Activated CD8-positive, alpha-beta T cell treated with anti-CD3 and anti-CD28 coated beads for 36 hours (primary cell): ENCODE measurements at regions not wholly inside any gene's neighbourhood (a gene's known extent, or its start where the extent isn't known, plus 50 kb on each side); places are given as distances from the start of the nearest gene placed in this dataset.
"Not testable (repeated sequence)": the region's sequence is repeated elsewhere in the genome, so short reads cannot be mapped to it uniquely, and the experiment has no call there.

ENCODE experiments used
- ATAC-seq: fragments of 200-7000 bp; cut with Tn5 transposase; one replicate; pipeline ENCODE4 v1.10.0; 2021; ENCODE audit warnings: mild to moderate bottlenecking, moderate library complexity
- CTCF ChIA-PET: fragments of 350-600 bp; sonication (Branson Sonifier 250); formaldehyde crosslinking; loops from one replicate; lab custom pipeline; 2021; ENCODE audit warnings: antibody characterized with exemption; lab: Charles Lee
- POLR2A ChIA-PET: fragments of 350-600 bp; sonication (Branson Sonifier 250); formaldehyde crosslinking; loops from one replicate; lab custom pipeline; 2021; ENCODE audit warnings: antibody characterized with exemption; lab: Charles Lee
- DNase-seq: peaks from one replicate; pipeline ENCODE4 v3.0.0-alpha.2; 2020
- H3K27ac Mint-ChIP-seq: one replicate; pipeline ENCODE4 v1.8.0; 2021; ENCODE audit warnings: mild to moderate bottlenecking, mixed read lengths
- H3K27me3 Mint-ChIP-seq: one replicate; pipeline ENCODE4 v1.8.0; 2021; ENCODE audit warnings: mixed read lengths
- H3K36me3 Mint-ChIP-seq: one replicate; pipeline ENCODE4 v1.8.0; 2021; ENCODE audit warnings: low read depth, mixed read lengths
- H3K4me1 Mint-ChIP-seq: one replicate; pipeline ENCODE4 v1.8.0; 2021; ENCODE audit warnings: low read depth, mixed read lengths
- H3K4me3 Mint-ChIP-seq: one replicate; pipeline ENCODE4 v1.8.0; 2021; ENCODE audit warnings: mild to moderate bottlenecking, moderate library complexity, mixed read lengths
- H3K9me3 Mint-ChIP-seq: one replicate; pipeline ENCODE4 v1.8.0; 2021; ENCODE audit warnings: mixed read lengths
- intact Hi-C: fragments of 100-400 bp; cut with micrococcal nuclease; formaldehyde crosslinking; loops from one replicate; pipeline ENCODE4 v1.10.0; 2022
- TF ChIP-seq, protein P1 (sequence below): fragments of 200-600 bp; IDR thresholded peaks from one replicate; pipeline ENCODE4 v1.8.0; 2022; ENCODE audit warnings: antibody characterized with exemption, mild to moderate bottlenecking

DNA sequence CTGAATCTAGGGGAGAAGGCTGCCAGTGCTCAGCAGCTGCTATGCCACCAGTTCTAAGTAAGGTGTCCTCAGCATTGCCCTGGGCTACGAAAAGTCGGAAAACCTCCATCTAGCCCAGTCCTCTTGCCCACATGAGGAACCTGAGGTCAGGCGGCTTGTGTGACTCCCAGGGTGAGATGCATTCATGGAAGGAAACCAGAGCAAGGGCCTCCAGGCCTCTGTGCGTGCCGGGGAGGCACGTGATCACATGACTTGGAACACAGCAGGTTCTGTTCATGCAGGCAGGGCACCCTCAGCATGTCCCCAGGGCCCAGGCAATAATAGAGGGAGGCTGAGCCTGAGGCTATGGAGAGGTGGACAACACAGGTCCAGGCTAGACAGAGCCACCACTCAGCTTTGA lies 312.5 kb upstream of the DUSP10 start:
- peaks cover 7% of the 10 kb centered on the region for H3K4me1 Mint-ChIP-seq
- H3K9me3 Mint-ChIP-seq: no peaks in the 10 kb centered on the region
- POLR2A ChIA-PET: no interaction called here
- CTCF ChIA-PET: no interaction called here
- no peak overlapping the region for H3K4me3 Mint-ChIP-seq
- H3K27me3 Mint-ChIP-seq: no peaks in the 10 kb centered on the region
- TF ChIP-seq, protein P1, sequence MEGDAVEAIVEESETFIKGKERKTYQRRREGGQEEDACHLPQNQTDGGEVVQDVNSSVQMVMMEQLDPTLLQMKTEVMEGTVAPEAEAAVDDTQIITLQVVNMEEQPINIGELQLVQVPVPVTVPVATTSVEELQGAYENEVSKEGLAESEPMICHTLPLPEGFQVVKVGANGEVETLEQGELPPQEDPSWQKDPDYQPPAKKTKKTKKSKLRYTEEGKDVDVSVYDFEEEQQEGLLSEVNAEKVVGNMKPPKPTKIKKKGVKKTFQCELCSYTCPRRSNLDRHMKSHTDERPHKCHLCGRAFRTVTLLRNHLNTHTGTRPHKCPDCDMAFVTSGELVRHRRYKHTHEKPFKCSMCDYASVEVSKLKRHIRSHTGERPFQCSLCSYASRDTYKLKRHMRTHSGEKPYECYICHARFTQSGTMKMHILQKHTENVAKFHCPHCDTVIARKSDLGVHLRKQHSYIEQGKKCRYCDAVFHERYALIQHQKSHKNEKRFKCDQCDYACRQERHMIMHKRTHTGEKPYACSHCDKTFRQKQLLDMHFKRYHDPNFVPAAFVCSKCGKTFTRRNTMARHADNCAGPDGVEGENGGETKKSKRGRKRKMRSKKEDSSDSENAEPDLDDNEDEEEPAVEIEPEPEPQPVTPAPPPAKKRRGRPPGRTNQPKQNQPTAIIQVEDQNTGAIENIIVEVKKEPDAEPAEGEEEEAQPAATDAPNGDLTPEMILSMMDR: no peak
- DNase-seq (no peak), ATAC-seq (no peak)
- no peak overlapping the region for H3K27ac Mint-ChIP-seq
- H3K36me3 Mint-ChIP-seq: no peaks in the 10 kb centered on the region
- intact Hi-C loops: no loop called here

DNA sequence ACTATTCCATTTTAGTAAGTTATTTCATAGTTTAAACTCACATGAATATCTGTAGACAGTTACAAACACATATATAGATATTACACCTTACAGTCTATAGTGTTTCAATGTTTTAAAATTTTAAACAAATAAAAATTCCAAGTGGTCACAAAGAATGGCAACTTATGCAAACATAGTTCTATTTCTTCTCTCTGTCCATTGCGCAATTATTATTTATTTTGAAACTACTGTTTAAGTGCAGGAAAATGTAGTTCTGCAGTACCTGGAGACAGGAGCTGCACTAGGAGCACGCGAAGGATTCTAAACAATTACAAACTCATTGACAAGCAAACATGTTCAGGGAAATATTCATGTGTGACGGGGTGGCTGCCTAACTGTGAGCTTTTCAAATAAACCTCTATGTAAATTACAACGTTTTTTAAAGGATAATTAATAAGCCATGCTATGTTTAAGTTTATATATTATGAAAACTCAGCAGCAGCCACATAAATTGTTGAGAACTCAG lies 312.0 kb upstream of the DUSP10 start:
- H3K4me1 Mint-ChIP-seq: peaks cover 9% of the 10 kb centered on the region
- CTCF ChIA-PET: no interaction called here
- H3K36me3 Mint-ChIP-seq: no peaks in the 10 kb centered on the region
- POLR2A ChIA-PET: no interaction called here
- no peak overlapping the region for H3K27ac Mint-ChIP-seq
- no peak for DNase-seq
- H3K27me3 Mint-ChIP-seq: no peaks in the 10 kb centered on the region
- TF ChIP-seq, protein P1: no peak
- no peaks in the 10 kb centered on the region for H3K9me3 Mint-ChIP-seq
- H3K4me3 Mint-ChIP-seq: no peak overlapping the region
- intact Hi-C loops: no loop called here
- no peak for ATAC-seq

DNA sequence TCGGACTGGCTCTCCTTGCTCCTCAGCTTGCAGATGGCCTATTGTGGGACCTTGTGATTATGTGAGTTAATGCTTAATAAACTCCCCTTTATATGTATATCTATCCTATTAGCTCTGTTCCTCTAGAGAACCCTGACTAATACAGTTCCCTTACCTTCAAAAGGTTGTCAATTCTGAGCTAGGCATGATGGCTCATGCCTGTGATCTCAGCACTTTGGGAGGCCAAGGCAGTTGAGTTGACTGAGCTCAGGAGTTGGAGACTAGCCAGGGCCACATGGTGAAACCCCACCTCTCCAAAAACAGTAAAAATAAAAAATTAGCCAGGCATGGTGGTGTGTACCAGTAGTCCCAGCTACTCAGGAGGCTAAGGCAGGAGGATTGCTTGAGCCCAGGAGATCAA lies 309.4 kb upstream of the DUSP10 start:
- intact Hi-C loops, H3K27me3 Mint-ChIP-seq, H3K36me3 Mint-ChIP-seq, H3K9me3 Mint-ChIP-seq, H3K4me3 Mint-ChIP-seq, POLR2A ChIA-PET, H3K27ac Mint-ChIP-seq: not testable (repeated sequence)
- CTCF ChIA-PET: interaction anchor here (0.7 kb wide), 1 partner anchor 44 kb away, joined by 3 read pairs; no protein-coding TSS in a partner anchor
- DNase-seq: peak; percentile 37
- ATAC-seq: peak; percentile 68
- peaks cover 21% of the 10 kb centered on the region for H3K4me1 Mint-ChIP-seq

DNA sequence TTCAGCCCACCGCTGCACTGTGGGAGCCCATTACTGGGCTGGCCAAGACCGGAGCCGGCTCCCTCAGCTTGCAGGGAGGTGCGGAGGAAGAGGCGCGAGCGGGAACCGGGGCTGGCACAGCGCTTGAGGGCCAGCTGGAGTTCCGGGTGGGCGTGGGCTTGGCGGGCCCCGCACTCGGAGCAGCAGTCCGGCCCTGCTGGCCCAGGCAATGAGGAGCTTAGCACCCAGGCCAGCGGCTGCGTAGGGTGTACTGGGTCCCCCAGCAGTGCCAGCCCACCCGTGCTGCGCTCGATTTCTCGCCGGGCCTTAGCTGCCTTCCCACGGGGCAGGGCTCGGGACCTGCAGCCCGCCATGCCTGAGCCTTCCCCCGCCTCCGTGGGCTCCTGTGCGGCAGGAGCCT lies 307.8 kb upstream of the DUSP10 start:
- not testable (repeated sequence) for H3K9me3 Mint-ChIP-seq

DNA sequence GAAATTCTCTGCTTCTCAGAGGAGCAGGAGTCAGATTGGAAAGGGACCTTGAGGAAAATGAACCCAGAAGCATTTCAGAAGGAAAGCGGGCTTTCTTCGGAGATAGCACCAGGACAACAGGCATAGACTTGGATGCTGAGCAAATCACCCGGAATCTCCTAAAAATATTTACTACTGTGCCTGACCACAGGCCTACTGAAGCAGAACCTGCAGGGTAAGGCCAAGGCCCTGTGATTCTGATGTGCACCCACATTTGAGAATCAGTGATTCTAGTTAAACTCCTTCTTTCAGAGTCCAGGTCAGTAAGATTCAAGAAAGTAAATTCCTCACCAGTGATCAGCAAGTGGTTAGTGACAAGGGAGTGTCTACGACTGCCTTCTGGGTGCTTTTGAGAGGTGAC lies 307.3 kb upstream of the DUSP10 start:
- intact Hi-C loops: no loop called here
- no peak overlapping the region for H3K27ac Mint-ChIP-seq
- ChIA-PET CTCF (interaction anchor here (1.5 kb wide), 1 partner anchor 406 kb away, joined by 4 read pairs; no protein-coding TSS in a partner anchor), POLR2A (no interaction called here)
- no peak overlapping the region for H3K4me3 Mint-ChIP-seq
- DNase-seq (no peak), ATAC-seq (no peak)
- no peaks in the 10 kb centered on the region for H3K9me3 Mint-ChIP-seq
- peaks cover 21% of the 10 kb centered on the region for H3K4me1 Mint-ChIP-seq
- TF ChIP-seq, protein P1: no peak
- no peaks in the 10 kb centered on the region for H3K27me3 Mint-ChIP-seq
- H3K36me3 Mint-ChIP-seq: no peaks in the 10 kb centered on the region

More for the DNA sequence above, 307.8 kb upstream of the DUSP10 start:
- H3K36me3 Mint-ChIP-seq, intact Hi-C loops, ATAC-seq, H3K27ac Mint-ChIP-seq, H3K27me3 Mint-ChIP-seq, H3K4me3 Mint-ChIP-seq, DNase-seq, POLR2A ChIA-PET: not testable (repeated sequence)
- CTCF ChIA-PET: interaction anchor here (1.5 kb wide), 1 partner anchor 406 kb away, joined by 4 read pairs; no protein-coding TSS in a partner anchor
- H3K4me1 Mint-ChIP-seq: peaks cover 21% of the 10 kb centered on the region

DNA sequence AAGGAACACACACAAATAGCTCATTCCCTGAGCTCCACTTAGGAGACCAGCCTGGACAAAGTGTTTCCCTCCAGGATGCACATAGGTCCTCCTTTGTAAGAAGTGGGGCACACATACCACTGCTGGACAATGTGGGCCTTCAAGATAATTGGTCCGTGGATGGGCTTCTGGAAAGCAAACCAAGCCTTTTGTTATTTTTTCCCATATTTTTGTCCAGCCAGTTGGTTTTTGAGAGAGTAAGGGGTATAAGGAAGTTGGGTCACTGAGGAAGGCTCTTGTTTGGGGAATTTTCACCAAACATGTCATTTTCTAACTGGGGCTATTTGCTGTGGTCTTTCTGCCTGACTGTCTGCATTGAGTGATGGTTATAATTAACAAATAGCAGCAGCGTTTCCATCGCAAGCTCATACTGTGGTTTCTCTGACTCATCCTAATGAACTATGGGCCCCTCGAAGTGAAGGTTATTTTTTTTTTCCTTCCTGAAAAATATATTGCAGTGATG lies 306.3 kb upstream of the DUSP10 start:
- no peaks in the 10 kb centered on the region for H3K27me3 Mint-ChIP-seq
- peak; percentile 79 for ATAC-seq

More for the DNA sequence above, 306.3 kb upstream of the DUSP10 start:
- Mint-ChIP-seq H3K27ac (peak overlapping the region; percentile 55), H3K4me3 (no peak overlapping the region), H3K9me3 (no peaks in the 10 kb centered on the region), H3K4me1 (peaks cover 21% of the 10 kb centered on the region), H3K36me3 (no peaks in the 10 kb centered on the region)
- DNase-seq: peak; percentile 52
- POLR2A ChIA-PET: interaction anchor here (0.6 kb wide), 1 partner anchor 588 kb away, joined by 3 read pairs; no protein-coding TSS in a partner anchor
- TF ChIP-seq, protein P1: no peak
- intact Hi-C loops: no loop called here
- CTCF ChIA-PET: interaction anchor here (0.8 to 0.9 kb wide), 2 partner anchors 48 to 407 kb away, joined by 3 to 4 read pairs; no protein-coding TSS in a partner anchor
